SK-N-SH (cell line): ENCODE measurements at regions not wholly inside any gene's neighbourhood (a gene's known extent, or its start where the extent isn't known, plus 50 kb on each side); places are given as distances from the start of the nearest gene placed in this dataset.

Source experiments
- CTCF ChIA-PET: fragments of 300-600, 350-600 bp; formaldehyde crosslinking; extraction: SDS; loops from one replicate; lab custom pipeline; 2021; lab: Yijun Ruan, JAX
- POLR2A ChIA-PET: fragments of 350-600 bp; sonication (Branson Sonifier 250); formaldehyde crosslinking; extraction: SDS; loops from one replicate; lab custom pipeline; 2020; ENCODE audit warnings: antibody characterized with exemption, inconsistent platforms; lab: Yijun Ruan, JAX
- DNase-seq: peaks from one replicate; pipeline ENCODE4 v3.0.0; 2012
- H2AFZ ChIP-seq: fragments of 200-600 bp; sonication (generic); 2 replicates; pipeline ENCODE4 v1.8.1; 2016; ENCODE audit warnings: antibody characterized with exemption, mild to moderate bottlenecking, low read depth
- H3F3A ChIP-seq: fragments of 200-600 bp; sonication (generic); replicated peaks from 2 replicates; pipeline ENCODE3; 2016; ENCODE audit warnings: antibody characterized with exemption, mild to moderate bottlenecking; ENCODE audit not compliant: insufficient read depth
- H3K27ac ChIP-seq, 2 experiments: fragments of 200-500 bp in 1 of 2; fragments of 200-600 bp in 1 of 2; sonication (Bioruptor generic) in 1 of 2; sonication (generic), shearing (Covaris generic) in 1 of 2; 2 replicates each; pipeline versions ENCODE4 v1.5.1 to v1.6.1; 2014 to 2016; ENCODE audit warnings: low read depth in 2 of 2, inconsistent platforms in 1 of 2, low read length in 1 of 2, mild to moderate bottlenecking in 1 of 2, mixed read lengths in 1 of 2
- H3K27me3 ChIP-seq: fragments of 200-600 bp; sonication (generic), shearing (Covaris generic); 2 replicates; pipeline ENCODE4 v1.6.1; 2016; ENCODE audit warnings: mixed run types; ENCODE audit not compliant: insufficient read depth
- H3K36me3 ChIP-seq, 2 experiments: fragments of 200-500 bp in 1 of 2; fragments of 200-600 bp in 1 of 2; sonication (Bioruptor generic) in 1 of 2; sonication (generic) in 1 of 2; replicated peaks in 1 of 2; 2 replicates each; pipeline versions ENCODE3 to v1.5.1; 2014 to 2016; ENCODE audit warnings: low read length in 1 of 2, mild to moderate bottlenecking in 1 of 2; ENCODE audit not compliant: insufficient read depth in 2 of 2, control insufficient read depth in 1 of 2
- H3K4me1 ChIP-seq, 2 experiments: fragments of 200-500 bp in 1 of 2; fragments of 200-600 bp in 1 of 2; sonication (Bioruptor generic) in 1 of 2; sonication (generic), shearing (Covaris generic) in 1 of 2; 2 replicates each; pipeline versions ENCODE4 v1.5.1 to v1.6.1; 2014 to 2016; ENCODE audit warnings: low read depth in 1 of 2, low read length in 1 of 2, mixed run types in 1 of 2; ENCODE audit not compliant: insufficient read depth in 2 of 2, control insufficient read depth in 1 of 2
- H3K4me2 ChIP-seq: fragments of 200-600 bp; sonication (generic), shearing (Covaris generic); 2 replicates; pipeline ENCODE4 v1.6.1; 2017; ENCODE audit warnings: mixed run types
- H3K4me3 ChIP-seq, 2 experiments: fragments of 200-500 bp in 1 of 2; fragments of 200-600 bp in 1 of 2; sonication (Bioruptor generic) in 1 of 2; sonication (generic), shearing (Covaris generic) in 1 of 2; 2 replicates each; pipeline versions ENCODE4 v1.5.1 to v1.8.1; 2014 to 2016; ENCODE audit warnings: low read depth in 2 of 2, inconsistent platforms in 1 of 2, low read length in 1 of 2, mild to moderate bottlenecking in 1 of 2, mixed read lengths in 1 of 2, moderate library complexity in 1 of 2
- H3K79me2 ChIP-seq: fragments of 200-600 bp; sonication (generic); 2 replicates; pipeline ENCODE4 v1.8.1; 2017; ENCODE audit warnings: mild to moderate bottlenecking; ENCODE audit not compliant: insufficient read depth
- H3K9ac ChIP-seq: fragments of 200-600 bp; sonication (generic); 2 replicates; pipeline ENCODE4 v1.6.1; 2017; ENCODE audit warnings: mixed run types
- H3K9me2 ChIP-seq: fragments of 200-600 bp; sonication (generic); 2 replicates; pipeline ENCODE4 v1.6.1; 2017; ENCODE audit warnings: mixed run types
- H3K9me3 ChIP-seq: fragments of 200-600 bp; sonication (generic); 2 replicates; pipeline ENCODE4 v1.6.1; 2017; ENCODE audit warnings: mixed run types, mild to moderate bottlenecking, moderate library complexity
- H4K20me1 ChIP-seq: fragments of 200-600 bp; sonication (generic); 2 replicates; pipeline ENCODE4 v1.6.1; 2017; ENCODE audit warnings: mild to moderate bottlenecking, mixed run types; ENCODE audit not compliant: insufficient read depth
- EP300 ChIP-seq, 2 experiments: IDR thresholded peaks; 2 replicates each; pipeline versions ENCODE4 v1.4.0 to v1.6.1; 2012; ENCODE audit warnings: borderline replicate concordance in 1 of 2, low read depth in 1 of 2, low read length in 1 of 2
- FOXM1 ChIP-seq: IDR thresholded peaks from 2 replicates; pipeline ENCODE4 v1.4.0; 2012; ENCODE audit warnings: low read depth, mild to moderate bottlenecking
- GABPA ChIP-seq: IDR thresholded peaks from 2 replicates; pipeline ENCODE4 v1.4.0; 2012; ENCODE audit warnings: low read depth, mild to moderate bottlenecking
- GATA2 ChIP-seq: sonication (generic); formaldehyde crosslinking; IDR thresholded peaks from 2 replicates; pipeline ENCODE4 v1.5.0; 2020; ENCODE audit warnings: mild to moderate bottlenecking, missing genetic modification reagents
- MXI1 ChIP-seq: IDR thresholded peaks from 2 replicates; pipeline ENCODE4 v1.6.1; 2012; ENCODE audit warnings: mild to moderate bottlenecking, low read depth, low read length, improper control_type of control experiment
- NRF1 ChIP-seq: IDR thresholded peaks from 2 replicates; pipeline ENCODE4 v1.6.1; 2012; ENCODE audit warnings: low read depth, mild to moderate bottlenecking, low read length
- SIN3A ChIP-seq: IDR thresholded peaks from 2 replicates; pipeline ENCODE4 v1.6.1; 2012; ENCODE audit warnings: low read depth, mild to moderate bottlenecking, low read length, moderate library complexity, borderline replicate concordance
- whole genome bisulfite sequencing: methylation state at CpG from one replicate; pipeline ENCODE4 v1.1.6; 2017; ENCODE audit warnings: low lambda C conversion rate; 5-methylcytosine and 5-hydroxymethylcytosine counted together
- TF ChIP-seq, protein P1 (sequence below): fragments of 200-600 bp; sonication (generic); IDR thresholded peaks from 2 replicates; pipeline ENCODE4 v1.6.1; 2017; ENCODE audit warnings: antibody characterized with exemption, mild to moderate bottlenecking, moderate library complexity
- TF ChIP-seq, protein P2 (sequence below): IDR thresholded peaks from 2 replicates; pipeline ENCODE4 v1.4.0; 2012; ENCODE audit warnings: low read depth, borderline replicate concordance
- TF ChIP-seq, protein P3 (sequence below): fragments of 150-350 bp; IDR thresholded peaks from 2 replicates; pipeline ENCODE4 v1.6.1; 2016; ENCODE audit warnings: mild to moderate bottlenecking, low read depth, low read length

DNA sequence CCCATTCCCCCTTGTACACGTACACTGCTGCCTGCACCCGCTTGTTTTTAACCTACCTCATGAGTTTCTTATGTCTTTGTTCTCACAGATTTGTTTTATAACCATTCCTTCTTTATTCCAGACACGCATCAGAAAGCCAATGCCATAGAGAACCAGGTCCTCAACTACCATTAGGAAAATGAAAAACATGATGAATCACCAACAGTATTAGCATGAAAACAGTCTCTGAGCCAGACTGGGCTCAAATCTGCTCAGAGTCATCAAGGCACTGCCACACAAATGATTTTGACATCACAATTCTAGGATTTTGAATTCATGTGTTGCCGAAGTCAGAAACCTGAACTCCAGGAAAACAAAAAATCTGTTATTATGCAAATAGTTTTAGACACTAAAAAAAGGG lies 394.1 kb upstream of the GRIA1 start:
- no peak overlapping the region for H3K9ac ChIP-seq
- CTCF ChIA-PET, result no interaction called here

DNA sequence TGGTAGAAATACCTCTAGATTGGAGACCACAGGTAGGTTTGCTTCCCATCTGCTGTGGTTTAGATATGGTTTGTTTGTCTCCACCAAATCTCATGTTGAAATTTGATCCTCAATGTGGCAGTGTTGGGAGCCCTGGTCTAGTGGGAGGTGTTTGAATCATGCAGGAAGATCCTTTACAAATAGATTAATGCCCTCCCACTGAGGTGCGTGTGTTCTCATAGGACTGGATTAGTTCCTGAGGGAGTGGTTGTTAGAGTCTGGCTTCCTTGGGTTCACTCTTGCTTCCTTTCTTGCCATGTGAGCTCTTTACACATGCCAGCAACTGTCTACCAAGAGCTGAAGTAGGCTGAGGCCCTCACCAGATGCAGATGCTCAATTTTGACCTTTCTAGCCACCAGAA lies 391.1 kb upstream of the GRIA1 start:
- ChIA-PET POLR2A (no interaction called here), CTCF (no interaction called here)
- H2AFZ ChIP-seq, result no peak overlapping the region
- no peak for DNase-seq
- no peak overlapping the region for H3K4me2 ChIP-seq
- H3K9me3 ChIP-seq, result no peaks in the 10 kb centered on the region
- H3K79me2 ChIP-seq, result no peaks in the 10 kb centered on the region
- no peak overlapping the region for H3K4me3 ChIP-seq
- H3K4me1 ChIP-seq, result no peaks in the 10 kb centered on the region
- H3K36me3 ChIP-seq, result no peaks in the 10 kb centered on the region
- TF ChIP-seq GABPA (no peak), FOXM1 (no peak), GATA2 (no peak), NRF1 (no peak), SIN3A (no peak), EP300 (IDR thresholded peaks at IDR 0.05; ENCODE audit: borderline replicate concordance in 1 of 2, low read depth in 1 of 2, low read length in 1 of 2) (no peak)
- TF ChIP-seq, protein P1, sequence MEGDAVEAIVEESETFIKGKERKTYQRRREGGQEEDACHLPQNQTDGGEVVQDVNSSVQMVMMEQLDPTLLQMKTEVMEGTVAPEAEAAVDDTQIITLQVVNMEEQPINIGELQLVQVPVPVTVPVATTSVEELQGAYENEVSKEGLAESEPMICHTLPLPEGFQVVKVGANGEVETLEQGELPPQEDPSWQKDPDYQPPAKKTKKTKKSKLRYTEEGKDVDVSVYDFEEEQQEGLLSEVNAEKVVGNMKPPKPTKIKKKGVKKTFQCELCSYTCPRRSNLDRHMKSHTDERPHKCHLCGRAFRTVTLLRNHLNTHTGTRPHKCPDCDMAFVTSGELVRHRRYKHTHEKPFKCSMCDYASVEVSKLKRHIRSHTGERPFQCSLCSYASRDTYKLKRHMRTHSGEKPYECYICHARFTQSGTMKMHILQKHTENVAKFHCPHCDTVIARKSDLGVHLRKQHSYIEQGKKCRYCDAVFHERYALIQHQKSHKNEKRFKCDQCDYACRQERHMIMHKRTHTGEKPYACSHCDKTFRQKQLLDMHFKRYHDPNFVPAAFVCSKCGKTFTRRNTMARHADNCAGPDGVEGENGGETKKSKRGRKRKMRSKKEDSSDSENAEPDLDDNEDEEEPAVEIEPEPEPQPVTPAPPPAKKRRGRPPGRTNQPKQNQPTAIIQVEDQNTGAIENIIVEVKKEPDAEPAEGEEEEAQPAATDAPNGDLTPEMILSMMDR, result no peak
- TF ChIP-seq, protein P2, sequence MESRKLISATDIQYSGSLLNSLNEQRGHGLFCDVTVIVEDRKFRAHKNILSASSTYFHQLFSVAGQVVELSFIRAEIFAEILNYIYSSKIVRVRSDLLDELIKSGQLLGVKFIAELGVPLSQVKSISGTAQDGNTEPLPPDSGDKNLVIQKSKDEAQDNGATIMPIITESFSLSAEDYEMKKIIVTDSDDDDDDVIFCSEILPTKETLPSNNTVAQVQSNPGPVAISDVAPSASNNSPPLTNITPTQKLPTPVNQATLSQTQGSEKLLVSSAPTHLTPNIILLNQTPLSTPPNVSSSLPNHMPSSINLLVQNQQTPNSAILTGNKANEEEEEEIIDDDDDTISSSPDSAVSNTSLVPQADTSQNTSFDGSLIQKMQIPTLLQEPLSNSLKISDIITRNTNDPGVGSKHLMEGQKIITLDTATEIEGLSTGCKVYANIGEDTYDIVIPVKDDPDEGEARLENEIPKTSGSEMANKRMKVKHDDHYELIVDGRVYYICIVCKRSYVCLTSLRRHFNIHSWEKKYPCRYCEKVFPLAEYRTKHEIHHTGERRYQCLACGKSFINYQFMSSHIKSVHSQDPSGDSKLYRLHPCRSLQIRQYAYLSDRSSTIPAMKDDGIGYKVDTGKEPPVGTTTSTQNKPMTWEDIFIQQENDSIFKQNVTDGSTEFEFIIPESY, result no peak
- TF ChIP-seq, protein P3, sequence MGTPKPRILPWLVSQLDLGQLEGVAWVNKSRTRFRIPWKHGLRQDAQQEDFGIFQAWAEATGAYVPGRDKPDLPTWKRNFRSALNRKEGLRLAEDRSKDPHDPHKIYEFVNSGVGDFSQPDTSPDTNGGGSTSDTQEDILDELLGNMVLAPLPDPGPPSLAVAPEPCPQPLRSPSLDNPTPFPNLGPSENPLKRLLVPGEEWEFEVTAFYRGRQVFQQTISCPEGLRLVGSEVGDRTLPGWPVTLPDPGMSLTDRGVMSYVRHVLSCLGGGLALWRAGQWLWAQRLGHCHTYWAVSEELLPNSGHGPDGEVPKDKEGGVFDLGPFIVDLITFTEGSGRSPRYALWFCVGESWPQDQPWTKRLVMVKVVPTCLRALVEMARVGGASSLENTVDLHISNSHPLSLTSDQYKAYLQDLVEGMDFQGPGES, result no peak
- no peaks in the 10 kb centered on the region for H3F3A ChIP-seq
- no peaks in the 10 kb centered on the region for H3K27me3 ChIP-seq
- no peak overlapping the region for H3K9ac ChIP-seq
- no peaks in the 10 kb centered on the region for H3K9me2 ChIP-seq
- 0% methylated on average over 1 of the region's 1 CpG for WGBS
- H4K20me1 ChIP-seq, result no peaks in the 10 kb centered on the region
- no peak overlapping the region for H3K27ac ChIP-seq

More for the DNA sequence above, 394.1 kb upstream of the GRIA1 start:
- no peaks in the 10 kb centered on the region for H3K9me2 ChIP-seq
- no peaks in the 10 kb centered on the region for H3K36me3 ChIP-seq
- 2% methylated on average over 4 of the region's 4 CpGs for whole genome bisulfite sequencing
- H3K4me2 ChIP-seq, result no peak overlapping the region
- TF ChIP-seq, protein P2, result no peak
- TF ChIP-seq FOXM1 (no peak), MXI1 (no peak)
- DNase-seq, result no peak
- no peaks in the 10 kb centered on the region for H3K79me2 ChIP-seq
- H3K4me1 ChIP-seq, result no peaks in the 10 kb centered on the region
- H3K4me3 ChIP-seq, result no peak overlapping the region
- no peak overlapping the region for H2AFZ ChIP-seq
- H4K20me1 ChIP-seq, result no peaks in the 10 kb centered on the region
- no peaks in the 10 kb centered on the region for H3K9me3 ChIP-seq
- no peaks in the 10 kb centered on the region for H3K27me3 ChIP-seq
- H3F3A ChIP-seq, result no peaks in the 10 kb centered on the region
- POLR2A ChIA-PET, result no interaction called here
- no peak overlapping the region for H3K27ac ChIP-seq
